ENCODE measurements at regions not wholly inside any gene's neighbourhood (a gene's known extent, or its start where the extent isn't known, plus 50 kb on each side); places are given as distances from the start of the nearest gene placed in this dataset.
"Not testable (repeated sequence)": the region's sequence is repeated elsewhere in the genome, so short reads cannot be mapped to it uniquely, and the experiment has no call there.

DNA sequence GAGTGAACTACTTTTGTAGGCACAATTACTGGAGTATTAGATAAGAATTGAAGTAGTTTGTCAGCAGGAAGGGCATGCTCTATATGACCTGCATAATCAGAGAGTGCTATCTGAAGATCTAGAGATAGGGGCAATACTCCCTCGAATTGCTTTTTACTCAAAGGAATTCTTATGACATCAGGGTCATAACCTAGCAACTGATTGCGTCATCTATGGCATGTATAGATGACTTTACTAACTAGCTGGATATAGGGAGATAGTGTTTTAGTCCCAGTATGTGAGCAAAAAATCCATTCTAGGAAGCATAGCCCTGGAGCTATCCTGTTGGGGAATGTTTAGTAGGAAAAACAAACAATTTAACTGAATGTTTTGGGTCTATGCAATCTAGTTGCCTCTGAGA lies 109.5 kb upstream of the ZNF267 start:
- no peak for DNase-seq

DNA sequence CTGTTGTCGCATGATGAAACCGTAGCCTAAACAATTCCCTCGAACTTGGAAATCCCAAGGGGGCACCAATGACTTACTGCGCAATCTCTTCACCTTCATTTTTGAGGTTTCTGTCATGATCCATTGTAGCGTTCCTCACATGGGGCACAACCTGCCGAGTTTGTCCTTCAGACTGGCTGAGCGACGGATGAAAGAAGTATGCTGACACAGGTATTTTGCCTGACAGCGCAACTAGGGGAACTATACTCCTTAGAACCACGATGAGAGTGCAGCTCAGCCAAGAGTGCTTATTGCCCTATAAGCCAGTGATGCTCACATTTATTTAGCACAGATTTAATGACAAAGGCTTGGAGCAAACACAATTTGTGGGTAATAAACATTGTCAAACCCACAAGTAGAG lies 106.3 kb upstream of the ZNF267 start:
- DNase-seq = no peak

DNA sequence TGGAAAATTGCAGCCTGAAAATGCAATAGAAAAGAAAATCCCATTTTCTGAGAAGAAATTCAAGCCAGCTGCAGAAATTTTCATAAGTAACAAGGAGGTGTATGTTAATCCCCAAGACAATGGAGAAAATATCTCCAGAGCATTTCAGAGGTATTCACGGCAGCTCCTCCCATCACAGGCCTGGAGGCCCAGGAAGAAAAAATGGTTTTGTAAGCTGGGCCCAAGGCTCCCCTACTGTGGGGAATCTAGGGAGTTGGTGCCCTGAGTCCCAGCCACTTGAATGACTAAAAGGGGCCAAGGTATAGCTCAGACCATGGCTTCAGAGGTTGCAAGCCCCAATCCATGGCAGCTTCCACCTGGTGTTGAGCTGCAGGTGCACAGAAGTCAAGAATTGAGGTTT lies 93.3 kb upstream of the ZNF267 start:
- DNase-seq = no peak

DNA sequence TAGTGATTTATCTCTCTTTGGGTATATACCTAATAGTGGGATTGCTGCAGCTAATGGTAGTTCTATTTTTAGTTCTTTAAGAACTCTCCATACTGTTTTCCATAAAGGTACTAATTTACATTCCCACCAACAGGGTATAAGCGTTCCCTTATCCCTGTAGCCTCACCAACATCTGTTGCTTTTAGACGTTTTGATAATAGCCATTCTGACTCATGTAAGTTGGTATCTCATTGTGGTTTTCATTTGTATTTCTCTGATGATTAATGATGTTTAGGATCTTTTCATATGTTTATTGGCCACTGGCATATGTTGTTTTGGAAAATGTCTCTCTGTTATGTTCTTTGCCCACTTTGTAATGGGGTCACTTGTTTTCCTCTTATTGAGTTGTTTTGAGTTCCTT lies 88.5 kb upstream of the ZNF267 start:
- DNase-seq = no peak

DNA sequence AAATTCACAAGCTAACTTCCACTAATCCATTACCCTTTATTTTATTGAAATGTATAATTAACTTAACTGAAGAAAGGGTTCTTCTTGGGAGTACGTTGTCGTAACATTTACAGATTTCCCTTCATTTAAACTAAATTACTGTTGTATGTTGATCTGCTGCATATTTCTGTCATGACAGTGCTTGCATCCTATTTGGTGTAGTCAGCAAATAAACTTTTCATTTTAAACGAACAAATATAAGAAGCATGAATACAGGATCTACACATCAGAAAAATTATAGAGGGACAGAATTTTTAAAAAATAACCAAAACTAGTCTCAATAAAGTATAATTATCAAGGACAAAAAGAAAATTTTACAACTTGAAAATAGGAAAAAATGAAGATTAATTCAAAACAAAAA lies 66.5 kb upstream of the ZNF267 start:
- no peak for DNase-seq

DNA sequence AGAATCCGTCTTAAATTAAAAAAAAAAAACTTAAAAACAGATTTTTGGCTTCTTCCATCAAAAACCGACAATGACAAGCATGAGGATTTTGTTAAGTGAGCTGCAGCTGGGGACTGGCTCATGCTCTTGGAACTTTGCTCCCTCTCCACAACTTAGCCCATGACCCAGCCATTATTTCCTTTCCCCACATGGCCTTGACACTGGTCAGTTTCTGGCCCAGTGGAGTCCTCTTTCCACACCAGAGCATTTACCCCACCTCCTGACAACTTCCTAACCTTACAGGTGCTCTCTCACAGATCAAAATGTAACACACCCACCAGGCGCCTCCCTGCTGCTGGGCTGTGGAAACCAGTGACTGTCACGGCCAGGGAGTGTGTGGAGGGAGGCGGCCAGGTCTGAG lies 62.7 kb upstream of the ZNF267 start:
- DNase-seq = no peak

DNA sequence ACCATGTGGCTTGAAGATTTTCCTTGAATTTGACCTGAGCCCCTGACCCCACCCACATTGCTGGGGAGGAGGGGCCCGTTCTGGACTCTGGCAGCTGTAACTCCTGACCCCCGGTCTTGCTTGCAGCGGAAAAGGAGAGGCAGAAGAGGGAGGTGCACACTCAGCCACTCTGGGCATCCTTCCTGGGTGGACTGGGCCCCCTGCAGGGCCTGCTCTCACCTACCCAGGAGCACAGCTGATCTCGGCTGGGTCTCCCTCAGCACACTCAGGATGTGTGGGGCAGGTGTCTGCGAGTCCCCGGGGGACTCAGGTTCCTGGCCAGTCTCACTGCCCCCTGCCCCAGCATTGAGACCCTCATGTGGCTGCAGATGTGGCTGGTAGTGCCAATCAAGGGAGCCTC lies 57.5 kb upstream of the ZNF267 start:
- not testable (repeated sequence) for DNase-seq

DNA sequence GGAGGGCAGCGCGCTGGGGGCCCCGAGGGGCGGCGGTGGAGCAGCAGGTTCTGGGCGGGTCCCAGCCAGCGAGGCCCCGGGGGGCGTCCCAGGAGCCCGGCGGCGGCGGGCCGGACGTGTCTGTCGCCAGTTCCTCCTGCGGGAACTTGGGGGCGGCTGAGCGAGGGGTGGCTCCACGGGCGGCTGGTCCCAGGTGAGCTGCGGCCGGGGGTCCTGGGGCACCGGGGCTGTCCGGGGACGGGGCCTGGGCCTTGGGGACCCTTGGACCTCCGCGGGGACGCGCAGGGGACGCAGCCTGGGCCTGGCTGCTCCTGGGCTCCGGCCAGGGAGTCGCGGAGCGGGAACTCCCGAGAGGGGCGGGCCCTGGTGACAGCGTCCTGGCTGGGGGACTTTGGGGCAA lies 54.2 kb upstream of the ZNF267 start:
- no peak for DNase-seq

DNA sequence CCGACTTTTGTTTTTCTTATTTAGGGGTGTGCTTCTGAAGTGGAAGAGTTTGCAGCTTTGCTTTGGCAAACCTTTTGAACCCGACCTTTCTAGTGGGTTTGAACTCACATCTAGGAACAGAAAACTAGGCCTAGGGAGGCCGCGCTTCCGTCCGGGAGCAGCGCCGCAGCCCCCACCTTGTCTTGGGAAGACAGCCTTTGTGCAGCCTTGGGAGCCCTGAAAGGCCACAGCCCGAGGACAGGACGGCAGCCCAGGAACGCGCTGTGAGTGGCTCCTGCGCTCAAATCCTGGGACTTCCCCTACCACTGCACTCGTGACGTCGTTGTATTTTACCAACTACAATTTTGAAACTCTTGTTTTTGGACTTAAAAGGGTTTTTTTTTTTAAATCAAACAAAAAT lies 53.7 kb upstream of the ZNF267 start:
- no peak for DNase-seq
